ENCODE measurements at regions not wholly inside any gene's neighbourhood (a gene's known extent, or its start where the extent isn't known, plus 50 kb on each side); places are given as distances from the start of the nearest gene placed in this dataset.

DNA sequence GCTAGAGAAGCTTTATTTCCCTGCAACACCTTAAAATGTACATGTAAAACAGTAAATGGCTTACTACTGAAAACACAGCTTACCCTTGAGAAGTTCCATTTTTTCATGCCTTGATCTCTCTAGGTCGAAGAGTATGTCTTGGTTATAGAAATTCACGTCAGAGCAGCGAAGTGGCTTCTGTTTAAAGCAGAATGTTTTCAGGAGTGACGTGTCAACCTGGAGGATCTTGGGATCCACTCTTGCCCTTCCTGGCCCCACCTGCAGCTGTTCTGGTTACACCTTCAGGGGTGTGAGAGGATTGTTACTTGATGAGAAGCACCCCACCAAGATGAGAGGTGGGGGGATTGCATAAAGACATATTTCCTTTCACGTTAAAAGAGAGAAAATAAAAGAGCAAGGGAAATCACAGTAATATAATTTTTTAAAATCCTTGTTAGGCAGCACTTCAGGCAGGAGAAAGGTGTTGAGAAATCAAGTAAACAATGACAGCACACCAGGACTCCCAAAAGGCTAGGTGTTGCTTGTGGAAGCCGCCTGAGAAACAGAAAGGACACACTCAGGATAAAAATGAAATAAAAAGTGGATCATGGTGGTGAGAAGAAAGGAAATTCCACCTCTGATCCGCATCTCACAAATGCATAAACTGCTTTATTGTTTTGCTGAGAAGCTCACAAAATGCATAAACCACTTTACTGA is 149.7 kb downstream of the UNC5CL start:
- no peak for TF ChIP-seq GABPA (tag; conservative IDR thresholded peaks at IDR 0.05; ENCODE audit: low read depth)
- TF ChIP-seq EHMT2 (IDR thresholded peaks at IDR 0.05) = no peak
- TF ChIP-seq DPF2 (IDR thresholded peaks at IDR 0.05) = no peak
- TF ChIP-seq, protein P1, sequence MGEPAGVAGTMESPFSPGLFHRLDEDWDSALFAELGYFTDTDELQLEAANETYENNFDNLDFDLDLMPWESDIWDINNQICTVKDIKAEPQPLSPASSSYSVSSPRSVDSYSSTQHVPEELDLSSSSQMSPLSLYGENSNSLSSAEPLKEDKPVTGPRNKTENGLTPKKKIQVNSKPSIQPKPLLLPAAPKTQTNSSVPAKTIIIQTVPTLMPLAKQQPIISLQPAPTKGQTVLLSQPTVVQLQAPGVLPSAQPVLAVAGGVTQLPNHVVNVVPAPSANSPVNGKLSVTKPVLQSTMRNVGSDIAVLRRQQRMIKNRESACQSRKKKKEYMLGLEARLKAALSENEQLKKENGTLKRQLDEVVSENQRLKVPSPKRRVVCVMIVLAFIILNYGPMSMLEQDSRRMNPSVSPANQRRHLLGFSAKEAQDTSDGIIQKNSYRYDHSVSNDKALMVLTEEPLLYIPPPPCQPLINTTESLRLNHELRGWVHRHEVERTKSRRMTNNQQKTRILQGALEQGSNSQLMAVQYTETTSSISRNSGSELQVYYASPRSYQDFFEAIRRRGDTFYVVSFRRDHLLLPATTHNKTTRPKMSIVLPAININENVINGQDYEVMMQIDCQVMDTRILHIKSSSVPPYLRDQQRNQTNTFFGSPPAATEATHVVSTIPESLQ (CRISPR knock-in tag; IDR thresholded peaks at IDR 0.05) = no peak
